Osteoblast (primary cell): ENCODE measurements at regions not wholly inside any gene's neighbourhood (a gene's known extent, or its start where the extent isn't known, plus 50 kb on each side); places are given as distances from the start of the nearest gene placed in this dataset.

ENCODE experiments used
- DNase-seq: peaks from one replicate; pipeline ENCODE4 v3.0.0; 2011; ENCODE audit warnings: low spot score, mixed read lengths; ENCODE audit not compliant: insufficient read length; ENCODE audit errors: missing footprints
- H2AFZ ChIP-seq: 2 replicates; pipeline ENCODE4 v1.6.0; 2011; ENCODE audit warnings: mild to moderate bottlenecking, low read length
- H3K27ac ChIP-seq: 2 replicates; pipeline ENCODE4 v1.5.1; 2011; ENCODE audit warnings: mild to moderate bottlenecking, low read depth, low read length, moderate library complexity
- H3K27me3 ChIP-seq: 2 replicates; pipeline ENCODE4 v1.6.0; 2012; ENCODE audit warnings: mild to moderate bottlenecking, control low read depth, inconsistent platforms, low read length, moderate library complexity; ENCODE audit not compliant: insufficient read depth
- H3K36me3 ChIP-seq: 2 replicates; pipeline ENCODE4 v1.5.1; 2011; ENCODE audit warnings: mild to moderate bottlenecking, low read length, control low read depth, moderate library complexity; ENCODE audit not compliant: insufficient read depth
- H3K4me1 ChIP-seq: 2 replicates; pipeline ENCODE4 v1.5.1; 2011; ENCODE audit warnings: mild to moderate bottlenecking, low read length, control low read depth, moderate library complexity; ENCODE audit not compliant: insufficient read depth
- H3K4me2 ChIP-seq: 2 replicates; pipeline ENCODE4 v1.6.0; 2011; ENCODE audit warnings: mild to moderate bottlenecking, low read length; ENCODE audit not compliant: insufficient read depth
- H3K4me3 ChIP-seq: fragments of 200-600 bp; sonication (generic); 3 replicates; pipeline ENCODE4 v1.5.1; 2012; ENCODE audit warnings: mild to moderate bottlenecking, low read length, inconsistent platforms; ENCODE audit not compliant: insufficient read depth
- H3K79me2 ChIP-seq: 2 replicates; pipeline ENCODE4 v1.6.0; 2012; ENCODE audit warnings: mild to moderate bottlenecking, low read length, control low read depth, inconsistent platforms; ENCODE audit not compliant: insufficient read depth
- H3K9me3 ChIP-seq: 2 replicates; pipeline ENCODE4 v1.5.1; 2011; ENCODE audit warnings: low read depth, low read length, control low read depth
- H4K20me1 ChIP-seq: 2 replicates; pipeline ENCODE4 v1.6.0; 2012; ENCODE audit warnings: mild to moderate bottlenecking, low read length, control low read depth; ENCODE audit not compliant: insufficient read depth
- CTCF ChIP-seq: IDR thresholded peaks from 2 replicates; pipeline ENCODE4 v1.5.1; 2011; ENCODE audit warnings: mild to moderate bottlenecking, low read depth, low read length, moderate library complexity; ENCODE audit errors: extremely low read depth

- H3K27ac ChIP-seq = no peak overlapping the region
- no peak for DNase-seq
- no peak overlapping the region for H3K4me2 ChIP-seq
- no peaks in the 10 kb centered on the region for H3K79me2 ChIP-seq
- no peaks in the 10 kb centered on the region for H3K4me1 ChIP-seq
- no peak overlapping the region for H2AFZ ChIP-seq
- H3K9me3 ChIP-seq = no peaks in the 10 kb centered on the region
- no peak overlapping the region for H3K4me3 ChIP-seq
- H3K36me3 ChIP-seq = no peaks in the 10 kb centered on the region
- no peaks in the 10 kb centered on the region for H4K20me1 ChIP-seq
- no peaks in the 10 kb centered on the region for H3K27me3 ChIP-seq
- TF ChIP-seq CTCF = no peak
Observed at GRCh38 chr6:94456266-94456665, 1036.9 kb upstream of the EPHA7 start.

GRCh38 chr6:94454231-94454630, 1034.9 kb upstream of the EPHA7 start:
- TF ChIP-seq CTCF = no peak
- no peak overlapping the region for H2AFZ ChIP-seq
- no peaks in the 10 kb centered on the region for H3K9me3 ChIP-seq
- no peak for DNase-seq
- H3K4me1 ChIP-seq = no peaks in the 10 kb centered on the region
- H3K36me3 ChIP-seq = no peaks in the 10 kb centered on the region
- H3K79me2 ChIP-seq = no peaks in the 10 kb centered on the region
- H3K4me3 ChIP-seq = no peak overlapping the region
- H3K27ac ChIP-seq = no peak overlapping the region
- no peaks in the 10 kb centered on the region for H4K20me1 ChIP-seq
- no peaks in the 10 kb centered on the region for H3K27me3 ChIP-seq
- no peak overlapping the region for H3K4me2 ChIP-seq

- Histone ChIP-seq H3K4me2 (no peak overlapping the region), H3K4me1 (no peaks in the 10 kb centered on the region), H4K20me1 (no peaks in the 10 kb centered on the region), H3K27ac (no peak overlapping the region), H3K9me3 (no peaks in the 10 kb centered on the region), H3K36me3 (no peaks in the 10 kb centered on the region), H3K4me3 (no peak overlapping the region), H3K27me3 (no peaks in the 10 kb centered on the region), H2AFZ (no peak overlapping the region), H3K79me2 (no peaks in the 10 kb centered on the region)
- no peak for TF ChIP-seq CTCF
- DNase-seq = no peak
Observed at GRCh38 chr6:94446120-94446519, 1026.8 kb upstream of the EPHA7 start.

GRCh38 chr6:94443701-94444100, 1024.3 kb upstream of the EPHA7 start:
- H3K4me2 ChIP-seq = no peak overlapping the region
- no peaks in the 10 kb centered on the region for H4K20me1 ChIP-seq
- no peak for DNase-seq
- no peak overlapping the region for H2AFZ ChIP-seq
- H3K27me3 ChIP-seq = no peaks in the 10 kb centered on the region
- H3K27ac ChIP-seq = no peak overlapping the region
- no peaks in the 10 kb centered on the region for H3K9me3 ChIP-seq
- H3K36me3 ChIP-seq = no peaks in the 10 kb centered on the region
- H3K4me3 ChIP-seq = no peak overlapping the region
- no peaks in the 10 kb centered on the region for H3K79me2 ChIP-seq
- H3K4me1 ChIP-seq = no peaks in the 10 kb centered on the region
- no peak for TF ChIP-seq CTCF
